Activated T-cell treated with anti-CD3 and anti-CD28 coated beads for 48 hours (primary cell): ENCODE measurements at regions not wholly inside any gene's neighbourhood (a gene's known extent, or its start where the extent isn't known, plus 50 kb on each side); places are given as distances from the start of the nearest gene placed in this dataset.

Experiments
- DNase-seq: peaks from one replicate; pipeline ENCODE4 v3.0.0-alpha.2; 2020; ENCODE audit warnings: low read depth

- no peak for DNase-seq
Measured at GRCh38 chr12:124096869-124097434, 123.9 kb downstream of the ZNF664 start.

- DNase-seq: no peak
Measured at GRCh38 chr12:124097701-124098100, 124.7 kb downstream of the ZNF664 start.

- DNase-seq: no peak
Measured at GRCh38 chr12:124098101-124098757, 125.2 kb downstream of the ZNF664 start.

GRCh38 chr12:124098887-124099286, 125.9 kb downstream of the ZNF664 start:
- DNase-seq: no peak

GRCh38 chr12:124099661-124100060, 126.6 kb downstream of the ZNF664 start:
- no peak for DNase-seq

- DNase-seq: no peak
Measured at GRCh38 chr12:124100572-124101178, 127.7 kb downstream of the ZNF664 start.

- DNase-seq: no peak
Measured at GRCh38 chr12:124105546-124105945, 132.5 kb downstream of the ZNF664 start.

- no peak for DNase-seq
Measured at GRCh38 chr12:124107351-124107750, 134.3 kb downstream of the ZNF664 start.

GRCh38 chr12:124109760-124110159, 136.7 kb downstream of the ZNF664 start:
- no peak for DNase-seq

- DNase-seq: no peak
Measured at GRCh38 chr12:124110372-124110883, 137.4 kb downstream of the ZNF664 start.

GRCh38 chr12:124111006-124111405, 138.0 kb downstream of the ZNF664 start:
- DNase-seq: no peak

GRCh38 chr12:124114316-124114715, 141.3 kb downstream of the ZNF664 start:
- no peak for DNase-seq

GRCh38 chr12:124115496-124115895, 142.5 kb downstream of the ZNF664 start:
- DNase-seq: no peak

GRCh38 chr12:124115976-124116690, 143.1 kb downstream of the ZNF664 start:
- DNase-seq: no peak

GRCh38 chr12:124120739-124121138, 147.7 kb downstream of the ZNF664 start:
- DNase-seq: no peak

GRCh38 chr12:124122722-124123121, 149.7 kb downstream of the ZNF664 start:
- no peak for DNase-seq

- DNase-seq: no peak
Measured at GRCh38 chr12:124123296-124124000, 150.4 kb downstream of the ZNF664 start.

GRCh38 chr12:124125203-124125871, 152.3 kb downstream of the ZNF664 start:
- no peak for DNase-seq

GRCh38 chr12:124126950-124127655, 154.1 kb downstream of the ZNF664 start:
- DNase-seq: no peak

- DNase-seq: no peak
Measured at GRCh38 chr12:124129132-124129531, 156.1 kb downstream of the ZNF664 start.
